PC-9 (cell line): ENCODE measurements at regions not wholly inside any gene's neighbourhood (a gene's known extent, or its start where the extent isn't known, plus 50 kb on each side); places are given as distances from the start of the nearest gene placed in this dataset.

Experiments used
- EZH2 ChIP-seq: fragments of 200-600 bp; sonication (generic); IDR thresholded peaks from 2 replicates; pipeline ENCODE4 v1.8.0; 2017; ENCODE audit warnings: antibody characterized with exemption, low read depth
- TF ChIP-seq, protein P1 (sequence below): fragments of 200-600 bp; sonication (generic); conservative IDR thresholded peaks from 2 replicates; pipeline ENCODE4 v1.6.1; 2017; ENCODE audit warnings: mixed run types, antibody characterized with exemption, mild to moderate bottlenecking, moderate library complexity

DNA sequence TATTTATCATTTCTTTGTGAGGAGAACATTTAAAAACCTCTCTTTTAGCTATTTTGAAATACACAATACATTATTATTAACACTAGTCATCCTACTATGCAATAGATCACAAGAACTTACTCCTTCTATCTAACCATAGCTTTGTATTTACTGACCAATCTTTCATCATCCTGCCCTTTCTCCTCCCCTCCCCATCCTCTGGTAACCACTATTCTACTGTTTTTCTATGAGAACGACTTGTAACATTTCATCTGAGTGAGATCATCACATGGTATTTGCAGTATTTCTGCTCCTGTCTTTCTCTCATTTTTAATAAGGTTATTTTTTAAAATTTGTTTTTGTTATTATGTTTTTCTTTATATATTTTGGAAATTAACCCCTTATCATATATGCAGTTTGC, 331.8 kb downstream of the TEX13C start:
- TF ChIP-seq, protein P1, sequence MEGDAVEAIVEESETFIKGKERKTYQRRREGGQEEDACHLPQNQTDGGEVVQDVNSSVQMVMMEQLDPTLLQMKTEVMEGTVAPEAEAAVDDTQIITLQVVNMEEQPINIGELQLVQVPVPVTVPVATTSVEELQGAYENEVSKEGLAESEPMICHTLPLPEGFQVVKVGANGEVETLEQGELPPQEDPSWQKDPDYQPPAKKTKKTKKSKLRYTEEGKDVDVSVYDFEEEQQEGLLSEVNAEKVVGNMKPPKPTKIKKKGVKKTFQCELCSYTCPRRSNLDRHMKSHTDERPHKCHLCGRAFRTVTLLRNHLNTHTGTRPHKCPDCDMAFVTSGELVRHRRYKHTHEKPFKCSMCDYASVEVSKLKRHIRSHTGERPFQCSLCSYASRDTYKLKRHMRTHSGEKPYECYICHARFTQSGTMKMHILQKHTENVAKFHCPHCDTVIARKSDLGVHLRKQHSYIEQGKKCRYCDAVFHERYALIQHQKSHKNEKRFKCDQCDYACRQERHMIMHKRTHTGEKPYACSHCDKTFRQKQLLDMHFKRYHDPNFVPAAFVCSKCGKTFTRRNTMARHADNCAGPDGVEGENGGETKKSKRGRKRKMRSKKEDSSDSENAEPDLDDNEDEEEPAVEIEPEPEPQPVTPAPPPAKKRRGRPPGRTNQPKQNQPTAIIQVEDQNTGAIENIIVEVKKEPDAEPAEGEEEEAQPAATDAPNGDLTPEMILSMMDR: no peak
- no peak for TF ChIP-seq EZH2
